Stomach (tissue), 4 donors: ENCODE measurements at regions not wholly inside any gene's neighbourhood (a gene's known extent, or its start where the extent isn't known, plus 50 kb on each side); places are given as distances from the start of the nearest gene placed in this dataset.

Experiments used
- CTCF ChIP-seq, 7 experiments: fragments of 450-650 bp in 4 of 7; fragments of 200-600 bp in 3 of 7; sonication (generic) in 3 of 7; IDR thresholded peaks; one replicate each; pipeline ENCODE4 v1.5.1; 2016 to 2019; ENCODE audit warnings: antibody characterized with exemption in 7 of 7, control low read depth in 2 of 7, mild to moderate bottlenecking in 1 of 7
- EP300 ChIP-seq: sonication (generic); formaldehyde crosslinking; IDR thresholded peaks from one replicate; pipeline ENCODE4 v1.6.1; 2017; ENCODE audit warnings: antibody characterized with exemption
- POLR2A ChIP-seq, 4 donors: fragments of 450-650 bp; IDR thresholded peaks; one replicate each; pipeline ENCODE4 v1.6.1; 2016; ENCODE audit warnings: antibody characterized with exemption in 4 of 4, control low read depth in 2 of 4, mild to moderate bottlenecking in 1 of 4, moderate library complexity in 1 of 4

- TF ChIP-seq CTCF (IDR thresholded peaks at IDR 0.05) (no peak), POLR2A (IDR thresholded peaks at IDR 0.05) (no peak), EP300 (no peak)
Observed at GRCh38 chr1:117753652-117754051, 147.8 kb downstream of the TENT5C start.
